Mesendoderm (in vitro differentiated cells): ENCODE measurements at regions not wholly inside any gene's neighbourhood (a gene's known extent, or its start where the extent isn't known, plus 50 kb on each side); places are given as distances from the start of the nearest gene placed in this dataset.
A peak's percentile ranks its signal among the peaks of the same experiment; 100 is the strongest.
"Not testable (repeated sequence)": the region's sequence is repeated elsewhere in the genome, so short reads cannot be mapped to it uniquely, and the experiment has no call there.

Experiments
- DNase-seq: peaks from one replicate; pipeline ENCODE4 v3.0.0; 2013
- H2AK5ac ChIP-seq: 2 replicates; pipeline ENCODE4 v1.6.1; 2013; ENCODE audit warnings: low read length, inconsistent platforms
- H2BK120ac ChIP-seq: 2 replicates; pipeline ENCODE4 v1.6.1; 2013; ENCODE audit warnings: low read depth, mild to moderate bottlenecking, low read length, moderate library complexity, mixed read lengths
- H2BK15ac ChIP-seq: replicated peaks from 2 replicates; pipeline ENCODE4 v1.6.1; 2013; ENCODE audit warnings: low read depth, mild to moderate bottlenecking, moderate library complexity
- H2BK5ac ChIP-seq: 2 replicates; pipeline ENCODE4 v1.6.1; 2013; ENCODE audit warnings: low read length, inconsistent platforms
- H3K18ac ChIP-seq: 2 replicates; pipeline ENCODE4 v1.6.1; 2013; ENCODE audit warnings: mild to moderate bottlenecking, low read length, mixed read lengths
- H3K23ac ChIP-seq: one replicate; pipeline ENCODE4 v1.6.1; 2013; ENCODE audit warnings: low read length
- H3K27ac ChIP-seq: 2 replicates; pipeline ENCODE4 v1.5.1; 2013; ENCODE audit warnings: low read depth, mild to moderate bottlenecking, inconsistent platforms, low read length, moderate library complexity
- H3K27me3 ChIP-seq: 2 replicates; pipeline ENCODE4 v1.6.1; 2013; ENCODE audit warnings: low read length, control low read depth, mild to moderate bottlenecking, inconsistent platforms; ENCODE audit not compliant: insufficient read depth, poor library complexity
- H3K36me3 ChIP-seq: 2 replicates; pipeline ENCODE4 v1.6.1; 2013; ENCODE audit warnings: low read length, inconsistent platforms; ENCODE audit not compliant: control insufficient read depth, insufficient read depth
- H3K4ac ChIP-seq: one replicate; pipeline ENCODE4 v1.6.1; 2013; ENCODE audit warnings: low read depth, mild to moderate bottlenecking, low read length, moderate library complexity
- H3K4me1 ChIP-seq: 2 replicates; pipeline ENCODE4 v1.6.1; 2013; ENCODE audit warnings: low read depth, low read length, inconsistent platforms; ENCODE audit not compliant: control insufficient read depth
- H3K4me2 ChIP-seq: 2 replicates; pipeline ENCODE4 v1.6.1; 2013; ENCODE audit warnings: low read length
- H3K4me3 ChIP-seq: 2 replicates; pipeline ENCODE4 v1.5.1; 2013; ENCODE audit warnings: mild to moderate bottlenecking, low read length
- H3K56ac ChIP-seq: one replicate; pipeline ENCODE4 v1.6.1; 2013; ENCODE audit warnings: low read length
- H3K79me1 ChIP-seq: 2 replicates; pipeline ENCODE4 v1.6.1; 2013; ENCODE audit warnings: low read length, inconsistent platforms
- H3K79me2 ChIP-seq: 2 replicates; pipeline ENCODE4 v1.6.1; 2013; ENCODE audit warnings: mild to moderate bottlenecking, low read length; ENCODE audit not compliant: control insufficient read depth, insufficient read depth
- H3K9ac ChIP-seq: 2 replicates; pipeline ENCODE4 v1.6.1; 2013; ENCODE audit warnings: low read length, inconsistent platforms
- H4K5ac ChIP-seq: one replicate; pipeline ENCODE4 v1.6.1; 2013; ENCODE audit warnings: low read length
- H4K8ac ChIP-seq: one replicate; pipeline ENCODE4 v1.6.1; 2013; ENCODE audit warnings: low read depth, mild to moderate bottlenecking, control low read depth, low read length, moderate library complexity
- WGBS: extraction: QIAGEN DNeasy Blood & Tissue Kit; methylation state at CpG from one replicate; pipeline ENCODE4 v1.1.7; 2013; ENCODE audit warnings: low lambda C conversion rate, missing lambda C conversion rate; ENCODE audit not compliant: insufficient coverage; ENCODE audit errors: extremely low coverage; 5-methylcytosine and 5-hydroxymethylcytosine counted together

DNA sequence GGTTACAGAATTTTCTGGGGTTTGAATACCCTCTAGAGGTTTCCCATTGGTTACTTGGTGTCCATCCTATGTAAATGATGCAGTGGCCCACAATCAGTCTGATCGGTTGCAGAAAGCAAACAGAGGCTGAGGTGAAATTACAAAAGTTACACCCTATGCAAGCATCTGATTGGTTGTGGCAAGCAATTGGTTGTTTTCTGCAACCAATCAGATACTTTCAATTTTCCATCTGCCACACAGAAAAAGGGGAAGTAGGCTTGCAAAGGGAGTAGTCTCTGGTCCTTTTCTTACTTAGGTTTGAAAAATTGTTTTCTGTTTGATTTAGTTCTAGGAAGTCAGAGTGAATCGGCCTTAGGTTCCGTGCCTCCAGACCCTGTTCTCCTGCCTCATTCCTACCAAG lies 93.1 kb downstream of the WTIP start:
- Histone ChIP-seq H3K79me1 (no peaks in the 10 kb centered on the region), H3K27ac (no peak overlapping the region), H2AK5ac (no peak overlapping the region), H3K23ac (no peak overlapping the region), H4K5ac (no peak overlapping the region), H3K27me3 (no peaks in the 10 kb centered on the region), H3K9ac (no peak overlapping the region), H2BK15ac (no peak overlapping the region), H4K8ac (no peak overlapping the region), H3K18ac (no peak overlapping the region), H3K4ac (no peak overlapping the region), H3K79me2 (no peaks in the 10 kb centered on the region), H3K36me3 (no peaks in the 10 kb centered on the region), H3K4me1 (no peaks in the 10 kb centered on the region), H3K4me2 (no peak overlapping the region), H2BK5ac (no peak overlapping the region), H3K4me3 (no peak overlapping the region), H2BK120ac (no peak overlapping the region), H3K56ac (no peak overlapping the region)
- no CpG with 5 or more reads among the region's 3 CpGs for WGBS
- DNase-seq = no peak

GRCh38 chr19:34573226-34573864 lies 91.8 kb downstream of the WTIP start:
- no peak overlapping the region for H2BK120ac ChIP-seq
- no peak overlapping the region for H3K23ac ChIP-seq
- WGBS = 100% methylated on average over 1 of the region's 14 CpGs
- H3K18ac ChIP-seq = no peak overlapping the region
- H3K56ac ChIP-seq = no peak overlapping the region
- no peak overlapping the region for H2BK15ac ChIP-seq
- H3K79me1 ChIP-seq = no peaks in the 10 kb centered on the region
- H3K4me2 ChIP-seq = no peak overlapping the region
- H2BK5ac ChIP-seq = no peak overlapping the region
- no peaks in the 10 kb centered on the region for H3K36me3 ChIP-seq
- DNase-seq = no peak
- H3K27ac ChIP-seq = no peak overlapping the region
- no peaks in the 10 kb centered on the region for H3K27me3 ChIP-seq
- H3K4me3 ChIP-seq = no peak overlapping the region
- no peaks in the 10 kb centered on the region for H3K79me2 ChIP-seq
- no peak overlapping the region for H3K4ac ChIP-seq
- no peak overlapping the region for H4K5ac ChIP-seq
- no peak overlapping the region for H2AK5ac ChIP-seq
- H3K9ac ChIP-seq = no peak overlapping the region
- H3K4me1 ChIP-seq = no peaks in the 10 kb centered on the region
- H4K8ac ChIP-seq = no peak overlapping the region

DNA sequence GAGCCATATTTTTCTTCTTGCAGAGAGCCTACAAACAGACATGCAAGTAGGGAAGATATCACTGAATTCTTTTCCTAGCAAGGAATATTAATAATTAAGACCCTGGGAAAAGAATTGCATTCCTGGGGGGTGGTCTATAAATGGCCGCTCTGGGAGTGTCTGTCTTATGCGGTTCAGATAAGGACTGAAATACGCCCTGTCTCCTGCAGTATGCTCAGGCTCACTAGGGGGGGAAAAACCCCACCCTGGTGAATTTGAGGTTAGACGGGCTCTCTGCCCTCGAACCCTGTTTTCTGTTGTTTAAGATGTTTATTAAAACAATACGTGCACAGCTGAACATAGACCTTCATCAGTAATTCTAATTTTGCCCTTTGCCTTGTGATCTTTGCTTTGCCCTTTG lies 88.6 kb downstream of the WTIP start:
- not testable (repeated sequence) for H3K4me1 ChIP-seq, H2BK5ac ChIP-seq, H4K5ac ChIP-seq, H3K27ac ChIP-seq, H3K9ac ChIP-seq, H2AK5ac ChIP-seq, H2BK15ac ChIP-seq, H3K4me2 ChIP-seq, H3K23ac ChIP-seq, H3K79me1 ChIP-seq, H3K56ac ChIP-seq, H4K8ac ChIP-seq, H3K18ac ChIP-seq, H3K4ac ChIP-seq, H3K79me2 ChIP-seq, H2BK120ac ChIP-seq, H3K27me3 ChIP-seq, H3K36me3 ChIP-seq, H3K4me3 ChIP-seq
- WGBS = no CpG with 5 or more reads among the region's 6 CpGs
- DNase-seq = peak; percentile 11

GRCh38 chr19:34562344-34562743 lies 80.8 kb downstream of the WTIP start:
- H4K5ac ChIP-seq, H3K4me1 ChIP-seq, H2BK120ac ChIP-seq, H3K4me3 ChIP-seq, DNase-seq, H3K56ac ChIP-seq, H2BK15ac ChIP-seq, H3K79me1 ChIP-seq, H3K4ac ChIP-seq, H3K27me3 ChIP-seq, H3K4me2 ChIP-seq, H3K36me3 ChIP-seq, H3K79me2 ChIP-seq, H3K23ac ChIP-seq, H3K18ac ChIP-seq, H3K27ac ChIP-seq, H3K9ac ChIP-seq, H4K8ac ChIP-seq, H2BK5ac ChIP-seq, H2AK5ac ChIP-seq: not testable (repeated sequence)
- no CpG with 5 or more reads among the region's 3 CpGs for WGBS
